ENCODE measurements at regions not wholly inside any gene's neighbourhood (a gene's known extent, or its start where the extent isn't known, plus 50 kb on each side); places are given as distances from the start of the nearest gene placed in this dataset.

GRCh38 chr10:9654261-9654660 lies 1363.4 kb upstream of the CELF2 start (continued):
- TF ChIP-seq ATF3 (IDR thresholded peaks at IDR 0.05) (no peak), POLR2A (IDR thresholded peaks at IDR 0.05; ENCODE audit: borderline replicate concordance, extremely low read depth, insufficient read depth, insufficient read length) (no peak), ELF1 (IDR thresholded peaks at IDR 0.05; ENCODE audit: borderline replicate concordance, low read depth) (no peak), CEBPB (IDR thresholded peaks at IDR 0.05; ENCODE audit: low read depth) (no peak)

DNA sequence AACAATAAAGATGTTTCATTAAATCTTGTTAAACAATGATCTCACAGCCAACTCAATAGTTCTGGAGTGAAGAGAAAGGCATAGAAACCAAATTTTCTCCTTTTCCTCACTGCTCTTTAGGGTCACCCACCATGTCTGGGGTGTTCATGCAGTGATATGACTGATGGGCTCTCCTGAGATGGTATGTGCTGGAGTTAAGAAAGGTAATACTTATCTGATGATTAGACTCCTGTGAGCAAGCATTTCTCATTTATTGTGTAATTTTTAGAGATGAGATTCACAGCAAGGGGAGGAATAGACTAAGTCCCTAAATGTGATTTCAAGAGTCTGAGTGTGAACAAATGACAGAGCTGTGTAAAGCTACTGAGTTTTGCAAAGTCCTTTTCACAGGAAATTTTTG lies 1361.3 kb upstream of the CELF2 start:
- RAD21 ChIA-PET (ENCODE audit: low non-redundant PET in 1 of 2, low total read pairs in 2 of 2, uncharacterized antibody in 2 of 2, unreplicated experiment in 2 of 2): no interaction called here
- H3K9me2 ChIP-seq (ENCODE audit: insufficient read depth): no peaks in the 10 kb centered on the region
- no peak for TF ChIP-seq TCF7L2 (IDR thresholded peaks at IDR 0.05; ENCODE audit: borderline replicate concordance, extremely low read depth, insufficient read depth, insufficient read length)
- TF ChIP-seq ZFX (IDR thresholded peaks at IDR 0.05): no peak
- no peak overlapping the region for H3K9ac ChIP-seq (ENCODE audit: low read length)
- no peak overlapping the region for H2AFZ ChIP-seq (ENCODE audit: low read depth, low read length, poor library complexity, severe bottlenecking)
- no peak overlapping the region for H3K4me3 ChIP-seq (replicated peaks in 1 of 2; ENCODE audit: low read depth in 1 of 2, low read length in 2 of 2)
- H3K36me3 ChIP-seq (ENCODE audit: control insufficient read depth in 1 of 2, insufficient read depth in 2 of 2, low read length in 2 of 2): no peaks in the 10 kb centered on the region
- H3K27ac ChIP-seq (ENCODE audit: low read depth, low read length): no peak overlapping the region
- no TSS peak for BruUV-seq (replicated peaks)
- ATAC-seq: no peak
- intact Hi-C loops (cut with micrococcal nuclease): no loop called here
- H3K4me1 ChIP-seq (ENCODE audit: control insufficient read depth in 1 of 2, insufficient read depth in 2 of 2, low read length in 2 of 2): no peaks in the 10 kb centered on the region
- peaks cover 9 to 16% of the 10 kb centered on the region in 2 experiments; a peak in 3 of 4 replicates for H3K9me3 ChIP-seq (ENCODE audit: control insufficient read depth in 1 of 2, insufficient read depth in 1 of 2, low read depth in 1 of 2, low read length in 2 of 2)
- no peaks in the 10 kb centered on the region for H4K20me1 ChIP-seq (ENCODE audit: insufficient read depth)
- POLR2A ChIA-PET: no interaction called here
- H3K4me2 ChIP-seq (ENCODE audit: low read length): no peak overlapping the region
- H3K27me3 ChIP-seq (ENCODE audit: insufficient read depth, low read length): no peaks in the 10 kb centered on the region
- DNase-seq (ENCODE audit: low read depth, low spot score): no peak
- CTCF ChIA-PET: no interaction called here
- H3K79me2 ChIP-seq (ENCODE audit: insufficient read depth, low read length): no peaks in the 10 kb centered on the region

GRCh38 chr10:9656996-9657395 lies 1360.7 kb upstream of the CELF2 start:
- RAD21 ChIA-PET (ENCODE audit: low non-redundant PET in 1 of 2, low total read pairs in 2 of 2, uncharacterized antibody in 2 of 2, unreplicated experiment in 2 of 2): no interaction called here
- Histone ChIP-seq H3K79me2 (ENCODE audit: insufficient read depth, low read length) (no peaks in the 10 kb centered on the region), H3K9me2 (ENCODE audit: insufficient read depth) (no peaks in the 10 kb centered on the region), H3K9ac (ENCODE audit: low read length) (no peak overlapping the region), H3K4me3 (replicated peaks in 1 of 2; ENCODE audit: low read depth in 1 of 2, low read length in 2 of 2) (no peak overlapping the region), H3K9me3 (ENCODE audit: control insufficient read depth in 1 of 2, insufficient read depth in 1 of 2, low read depth in 1 of 2, low read length in 2 of 2) (peaks cover 9 to 14% of the 10 kb centered on the region in 2 experiments; a peak in 2 of 4 replicates), H3K4me1 (ENCODE audit: control insufficient read depth in 1 of 2, insufficient read depth in 2 of 2, low read length in 2 of 2) (no peaks in the 10 kb centered on the region), H4K20me1 (ENCODE audit: insufficient read depth) (no peaks in the 10 kb centered on the region), H3K27me3 (ENCODE audit: insufficient read depth, low read length) (no peaks in the 10 kb centered on the region), H2AFZ (ENCODE audit: low read depth, low read length, poor library complexity, severe bottlenecking) (no peak overlapping the region), H3K36me3 (ENCODE audit: control insufficient read depth in 1 of 2, insufficient read depth in 2 of 2, low read length in 2 of 2) (no peaks in the 10 kb centered on the region), H3K4me2 (ENCODE audit: low read length) (no peak overlapping the region), H3K27ac (ENCODE audit: low read depth, low read length) (no peak overlapping the region)
- intact Hi-C loops (cut with micrococcal nuclease): no loop called here
- CTCF ChIA-PET: no interaction called here
- ATAC-seq: no peak
- no peak for DNase-seq (ENCODE audit: low read depth, low spot score)
- POLR2A ChIA-PET: no interaction called here
- TF ChIP-seq SP1 (IDR thresholded peaks at IDR 0.05; ENCODE audit: low read depth): no peak
- no peak for TF ChIP-seq REST (IDR thresholded peaks at IDR 0.05; ENCODE audit: low read depth)
- no peak for TF ChIP-seq ATF3 (IDR thresholded peaks at IDR 0.05)
- no peak for TF ChIP-seq EZH2phosphoT487 (IDR thresholded peaks at IDR 0.05; ENCODE audit: borderline replicate concordance)
- no peak for TF ChIP-seq ZFX (IDR thresholded peaks at IDR 0.05)
- TF ChIP-seq, protein P1, sequence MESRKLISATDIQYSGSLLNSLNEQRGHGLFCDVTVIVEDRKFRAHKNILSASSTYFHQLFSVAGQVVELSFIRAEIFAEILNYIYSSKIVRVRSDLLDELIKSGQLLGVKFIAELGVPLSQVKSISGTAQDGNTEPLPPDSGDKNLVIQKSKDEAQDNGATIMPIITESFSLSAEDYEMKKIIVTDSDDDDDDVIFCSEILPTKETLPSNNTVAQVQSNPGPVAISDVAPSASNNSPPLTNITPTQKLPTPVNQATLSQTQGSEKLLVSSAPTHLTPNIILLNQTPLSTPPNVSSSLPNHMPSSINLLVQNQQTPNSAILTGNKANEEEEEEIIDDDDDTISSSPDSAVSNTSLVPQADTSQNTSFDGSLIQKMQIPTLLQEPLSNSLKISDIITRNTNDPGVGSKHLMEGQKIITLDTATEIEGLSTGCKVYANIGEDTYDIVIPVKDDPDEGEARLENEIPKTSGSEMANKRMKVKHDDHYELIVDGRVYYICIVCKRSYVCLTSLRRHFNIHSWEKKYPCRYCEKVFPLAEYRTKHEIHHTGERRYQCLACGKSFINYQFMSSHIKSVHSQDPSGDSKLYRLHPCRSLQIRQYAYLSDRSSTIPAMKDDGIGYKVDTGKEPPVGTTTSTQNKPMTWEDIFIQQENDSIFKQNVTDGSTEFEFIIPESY (IDR thresholded peaks at IDR 0.05; ENCODE audit: extremely low read depth, insufficient replicate concordance, low read length): no peak
- TF ChIP-seq TCF7L2 (IDR thresholded peaks at IDR 0.05; ENCODE audit: borderline replicate concordance, extremely low read depth, insufficient read depth, insufficient read length): no peak
- BruUV-seq (replicated peaks): no TSS peak

Measured in HCT116 (cell line).